HG02852 (cell line): ENCODE measurements at regions not wholly inside any gene's neighbourhood (a gene's known extent, or its start where the extent isn't known, plus 50 kb on each side); places are given as distances from the start of the nearest gene placed in this dataset.
"Not testable (repeated sequence)": the region's sequence is repeated elsewhere in the genome, so short reads cannot be mapped to it uniquely, and the experiment has no call there.

Experiments
- ATAC-seq: cut with Tn5 transposase; IDR thresholded peaks from one replicate; pipeline ENCODE4 v1.9.1; 2021; ENCODE audit warnings: mild to moderate bottlenecking, moderate library complexity; ENCODE audit not compliant: unreplicated experiment

GRCh38 chr6:19892260-19892659 is 55.1 kb downstream of the ID4 start:
- ATAC-seq: no peak

- ATAC-seq: no peak
These were observed 58.9 kb downstream of the ID4 start for GRCh38 chr6:19895866-19896692.

GRCh38 chr6:19896693-19897010 is 59.5 kb downstream of the ID4 start:
- no peak for ATAC-seq

GRCh38 chr6:19898141-19898740 is 61.1 kb downstream of the ID4 start:
- ATAC-seq: no peak

GRCh38 chr6:19902201-19902600 is 65.0 kb downstream of the ID4 start:
- no peak for ATAC-seq

DNA sequence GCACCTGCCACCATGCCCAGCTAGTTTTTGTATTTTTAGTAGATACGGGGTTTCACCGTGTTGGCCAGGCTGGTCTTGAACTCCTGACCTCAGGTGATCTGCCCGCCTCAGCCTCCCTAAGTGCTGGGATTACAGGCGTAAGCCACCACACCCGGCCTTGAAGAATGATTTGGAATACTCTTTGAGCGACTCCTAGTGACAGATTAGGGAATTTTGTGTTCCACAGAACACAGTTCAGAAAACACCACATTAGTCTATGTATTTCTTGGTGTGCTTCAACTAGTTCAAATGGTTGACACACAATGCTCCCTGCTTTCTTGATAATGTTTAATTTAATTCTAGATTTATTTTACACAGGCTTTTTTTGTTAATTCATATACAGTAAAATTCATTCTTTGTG is 67.2 kb downstream of the ID4 start:
- not testable (repeated sequence) for ATAC-seq

- ATAC-seq: peak; percentile 56
These were observed 68.4 kb downstream of the ID4 start for GRCh38 chr6:19905584-19905983.

- ATAC-seq: no peak
These were observed 69.0 kb downstream of the ID4 start for GRCh38 chr6:19906171-19906570.

DNA sequence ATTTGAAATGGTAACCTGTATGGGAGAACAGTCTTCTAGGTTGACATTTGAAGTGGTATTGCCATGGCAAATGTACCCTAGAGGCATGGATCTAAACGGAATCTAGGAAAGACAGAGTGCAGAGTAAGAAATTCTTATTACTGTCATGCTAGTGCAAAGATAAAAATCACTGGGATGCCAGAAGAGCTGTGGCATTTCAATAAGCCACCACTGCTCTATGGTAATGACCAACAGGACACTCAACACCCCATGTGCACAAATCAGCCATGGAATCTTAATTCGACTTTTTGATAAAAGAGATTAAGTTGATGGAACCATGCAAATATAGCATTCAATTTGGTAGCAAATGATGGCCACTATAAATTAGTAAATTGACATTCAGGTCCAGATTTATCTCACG is 74.1 kb downstream of the ID4 start:
- no peak for ATAC-seq

DNA sequence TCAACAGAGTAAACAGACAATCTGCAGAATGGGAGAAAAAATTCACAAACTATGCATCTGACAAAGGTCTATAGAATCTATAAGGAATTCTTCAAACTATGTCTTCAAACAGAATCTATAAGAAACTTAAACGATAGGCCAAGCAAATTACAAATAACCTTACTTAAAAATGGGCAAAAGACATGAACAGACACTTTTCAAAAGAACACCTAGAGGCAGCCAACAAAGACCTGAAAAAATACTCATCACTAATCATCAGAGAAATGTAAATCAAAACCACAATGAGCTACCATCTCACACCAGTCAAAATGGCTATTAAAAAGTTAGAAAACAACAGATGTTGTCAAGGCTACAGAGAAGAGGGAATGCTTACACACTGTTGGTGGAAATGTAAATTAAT is 81.3 kb downstream of the ID4 start:
- no peak for ATAC-seq

DNA sequence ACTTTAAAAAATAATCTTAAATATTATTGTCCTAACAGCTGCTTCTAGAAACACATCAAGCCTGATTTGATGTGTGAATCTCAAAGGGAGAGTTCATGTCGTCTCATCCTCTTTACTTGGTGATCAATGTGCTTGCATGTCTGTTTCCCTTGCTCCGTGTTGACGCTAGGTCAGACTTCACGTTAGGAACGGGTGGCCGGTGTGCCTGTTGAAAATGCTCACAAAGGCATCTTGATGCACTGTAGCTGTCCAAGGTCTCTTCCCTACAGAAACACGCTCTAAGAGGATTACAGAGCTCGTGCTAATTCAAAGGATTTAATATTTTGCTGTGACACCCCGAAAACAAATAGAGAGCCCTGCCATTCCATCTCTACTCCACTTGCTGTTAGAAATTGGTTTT is 84.6 kb downstream of the ID4 start:
- ATAC-seq: no peak

DNA sequence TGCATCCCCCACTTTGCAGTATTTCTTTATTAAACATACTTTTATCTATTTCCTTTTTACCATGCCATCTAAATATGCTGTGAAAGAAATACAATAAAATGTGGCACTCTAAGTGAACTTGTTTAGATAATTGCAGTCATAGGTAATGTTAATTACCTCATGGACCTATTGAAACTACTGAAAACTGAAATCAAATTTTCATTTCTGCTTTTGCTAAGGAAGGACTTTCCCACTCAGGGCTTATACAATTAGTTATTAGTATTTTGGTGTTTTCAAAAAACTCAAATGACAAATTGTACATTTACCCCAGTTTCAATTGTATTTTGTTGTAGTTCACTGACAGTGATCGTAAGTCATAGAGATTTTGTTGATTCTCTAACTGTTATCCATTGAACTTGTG is 88.4 kb downstream of the ID4 start:
- no peak for ATAC-seq

GRCh38 chr6:19928461-19928860 is 91.3 kb downstream of the ID4 start:
- no peak for ATAC-seq

GRCh38 chr6:19929312-19929711 is 92.1 kb downstream of the ID4 start:
- ATAC-seq: no peak

- no peak for ATAC-seq
These were observed 97.9 kb downstream of the ID4 start for GRCh38 chr6:19934996-19935591.

DNA sequence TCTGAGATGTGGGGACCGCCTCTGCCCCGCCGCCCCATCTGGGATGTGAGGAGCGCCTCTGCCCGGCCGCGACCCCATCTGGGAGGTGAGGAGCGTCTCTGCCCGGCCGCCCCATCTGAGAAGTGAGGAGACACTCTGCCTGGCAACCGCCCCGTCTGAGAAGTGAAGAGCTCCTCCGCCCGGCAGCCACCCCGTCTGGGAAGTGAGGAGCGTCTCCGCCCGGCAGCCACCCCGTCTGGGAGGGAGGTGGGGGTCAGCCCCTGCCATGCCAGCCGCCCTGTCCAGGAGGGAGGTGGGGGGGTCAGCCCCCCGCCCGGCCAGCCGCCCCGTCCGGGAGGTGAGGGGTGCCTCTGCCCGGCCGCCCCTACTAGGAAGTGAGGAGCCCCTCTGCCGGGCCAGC is 102.2 kb downstream of the ID4 start:
- not testable (repeated sequence) for ATAC-seq

GRCh38 chr6:19939926-19940325 is 102.8 kb downstream of the ID4 start:
- ATAC-seq: not testable (repeated sequence)

DNA sequence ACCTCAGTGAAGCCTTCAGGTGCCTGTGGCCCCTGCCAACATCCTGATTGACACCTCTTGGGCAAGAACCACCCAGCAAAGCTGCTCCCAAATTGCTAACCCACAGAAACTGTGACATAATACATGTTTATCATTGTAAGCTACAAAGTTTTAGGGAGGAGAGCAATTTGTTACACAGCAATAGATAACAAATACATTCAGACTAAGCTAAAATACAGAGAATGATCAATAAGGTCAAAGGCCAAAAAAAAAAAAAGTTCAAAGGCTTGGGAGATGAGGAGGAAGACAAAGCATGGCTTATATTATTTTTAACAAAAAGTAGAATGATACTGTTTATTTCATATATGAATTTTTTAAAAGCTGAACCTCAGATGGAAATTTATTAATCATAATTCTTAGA is 105.9 kb downstream of the ID4 start:
- ATAC-seq: no peak

GRCh38 chr6:19945843-19946358 is 108.7 kb downstream of the ID4 start:
- no peak for ATAC-seq

DNA sequence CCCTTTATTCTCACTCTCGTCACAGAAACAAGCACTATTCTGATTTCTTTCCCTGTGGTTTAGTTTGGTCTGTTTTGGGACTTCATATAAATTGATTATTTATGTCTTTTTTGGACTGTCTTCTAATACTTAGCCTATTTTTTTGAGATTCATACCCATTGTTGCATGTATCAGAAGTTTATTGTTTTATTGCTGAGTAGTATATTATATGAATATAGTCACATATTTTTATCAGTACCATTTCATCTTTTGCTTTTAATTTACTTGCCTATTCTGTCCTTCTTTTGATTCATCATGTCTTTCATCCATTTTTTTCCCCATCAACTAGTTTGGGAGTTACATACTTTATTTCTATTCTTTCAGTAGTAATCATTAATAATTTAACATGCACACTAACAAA is 112.0 kb downstream of the ID4 start:
- ATAC-seq: no peak

- no peak for ATAC-seq
These were observed 126.9 kb downstream of the ID4 start for GRCh38 chr6:19964115-19964514.

GRCh38 chr6:19968201-19968600 is 131.0 kb downstream of the ID4 start:
- ATAC-seq: no peak
